ENCODE measurements at regions not wholly inside any gene's neighbourhood (a gene's known extent, or its start where the extent isn't known, plus 50 kb on each side); places are given as distances from the start of the nearest gene placed in this dataset.

GRCh38 chr3:124577494-124578167 is 152.6 kb upstream of the UMPS start:
- DNase-seq (ENCODE audit: low spot score): no peak

- no peak for DNase-seq (ENCODE audit: low spot score)
These were observed 150.6 kb upstream of the UMPS start for GRCh38 chr3:124579641-124580040.

DNA sequence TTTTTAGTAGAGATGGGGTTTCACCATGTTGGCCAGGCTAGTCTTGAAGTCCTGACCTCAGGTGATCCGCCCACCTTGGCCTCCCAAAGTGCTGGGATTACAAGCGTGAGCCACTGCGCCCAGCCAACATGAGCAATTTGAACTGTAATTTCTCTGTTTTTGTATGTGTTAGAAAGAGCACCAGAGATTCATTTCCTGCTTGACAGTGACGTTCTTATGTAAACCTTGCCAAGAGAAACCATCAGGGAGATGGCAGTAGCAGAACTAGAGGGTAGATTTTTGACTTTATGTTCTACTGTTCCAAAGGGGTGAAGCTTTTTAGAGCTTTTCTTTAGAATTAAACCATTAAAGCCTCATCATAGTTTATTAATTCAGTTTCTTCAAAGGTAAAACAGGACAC is 148.1 kb upstream of the UMPS start:
- no peak for DNase-seq (ENCODE audit: low spot score)

- no peak for DNase-seq (ENCODE audit: low spot score)
These were observed 147.4 kb upstream of the UMPS start for GRCh38 chr3:124582621-124583395.

DNA sequence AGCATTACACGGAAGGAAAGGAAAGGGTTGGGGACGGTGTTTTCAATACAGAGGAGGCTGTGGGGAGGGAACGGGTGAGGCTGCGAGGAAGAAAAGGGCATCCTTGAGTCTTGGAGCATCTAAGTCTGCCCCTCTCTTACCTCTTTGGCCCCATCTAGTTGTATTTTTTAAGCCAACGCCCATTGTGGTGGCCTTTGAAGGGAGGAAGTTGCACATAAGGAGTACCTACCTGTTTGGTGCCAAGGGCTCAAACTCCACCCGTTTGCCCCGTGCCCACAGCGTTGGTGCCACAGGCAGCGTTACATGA is 146.1 kb upstream of the UMPS start:
- DNase-seq (ENCODE audit: low spot score): no peak

GRCh38 chr3:124584552-124585391 is 145.5 kb upstream of the UMPS start:
- DNase-seq (ENCODE audit: low spot score): no peak

DNA sequence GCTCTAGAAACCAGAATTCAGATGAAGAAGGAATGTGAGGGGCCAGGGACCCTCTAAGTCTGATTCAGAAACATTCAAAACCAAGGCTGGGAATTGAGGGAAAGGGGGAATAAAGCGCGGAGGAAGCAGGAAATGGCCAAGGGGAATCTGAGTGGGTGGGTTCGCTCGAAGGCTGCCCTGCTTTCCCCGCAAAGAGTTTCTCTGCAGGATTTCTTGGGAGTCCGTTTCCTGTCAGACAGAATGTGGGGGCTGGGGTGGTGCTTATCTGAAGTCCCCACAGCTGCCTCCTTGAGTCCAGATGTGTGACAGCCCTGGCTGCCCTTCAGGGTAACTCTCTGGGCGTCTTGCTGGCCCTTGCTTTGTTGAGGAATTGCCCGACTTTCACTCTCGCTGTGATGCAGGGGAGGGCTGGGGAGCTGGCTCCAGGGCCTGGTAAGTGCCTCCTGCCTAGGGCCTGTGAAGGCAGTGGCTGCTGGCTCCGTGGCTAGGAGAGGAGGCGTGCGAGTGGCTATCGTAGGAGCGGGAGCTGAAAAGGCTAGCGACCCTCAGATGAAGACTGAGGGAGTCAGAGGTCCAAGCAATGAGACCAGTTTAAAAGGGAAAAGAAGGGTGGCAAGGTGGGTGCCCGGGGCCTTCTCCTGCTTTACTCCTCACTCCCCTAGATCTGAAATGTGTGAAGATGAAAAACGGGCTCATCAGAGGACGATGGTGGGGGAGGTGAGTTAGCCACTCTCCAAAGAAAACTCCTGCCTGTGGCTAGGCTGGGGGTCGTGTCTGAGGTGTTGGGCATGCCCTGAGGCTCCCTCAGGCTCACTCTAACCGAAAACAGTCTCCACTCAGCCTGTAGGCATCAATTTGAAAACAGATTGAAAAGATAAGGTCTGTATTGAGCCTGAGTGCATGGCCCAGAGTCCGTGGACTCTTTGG is 143.9 kb upstream of the UMPS start:
- no peak for DNase-seq (ENCODE audit: low spot score)

- DNase-seq (ENCODE audit: low spot score): no peak
These were observed 143.2 kb upstream of the UMPS start for GRCh38 chr3:124587053-124587408.

- DNase-seq (ENCODE audit: low spot score): no peak
These were observed 142.2 kb upstream of the UMPS start for GRCh38 chr3:124588036-124588435.

DNA sequence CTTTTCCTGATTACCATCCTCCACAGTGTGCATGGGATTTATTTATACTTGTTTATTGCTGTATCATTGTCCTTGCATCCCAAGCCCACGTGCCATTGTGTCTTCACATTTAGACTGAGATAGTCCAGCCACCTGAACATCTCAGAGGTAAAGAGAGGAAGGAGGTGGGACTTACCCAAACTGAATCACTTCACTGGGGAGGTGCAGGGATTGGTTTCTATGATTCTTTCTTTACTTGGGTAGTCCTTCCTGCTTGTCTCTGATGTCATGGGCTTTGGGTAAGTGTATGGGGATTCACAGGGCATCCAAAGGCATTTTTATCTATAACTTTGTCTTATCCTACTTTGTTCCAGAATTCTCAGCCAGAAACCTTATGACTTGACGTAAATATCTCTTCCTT is 141.5 kb upstream of the UMPS start:
- DNase-seq (ENCODE audit: low spot score): no peak

DNA sequence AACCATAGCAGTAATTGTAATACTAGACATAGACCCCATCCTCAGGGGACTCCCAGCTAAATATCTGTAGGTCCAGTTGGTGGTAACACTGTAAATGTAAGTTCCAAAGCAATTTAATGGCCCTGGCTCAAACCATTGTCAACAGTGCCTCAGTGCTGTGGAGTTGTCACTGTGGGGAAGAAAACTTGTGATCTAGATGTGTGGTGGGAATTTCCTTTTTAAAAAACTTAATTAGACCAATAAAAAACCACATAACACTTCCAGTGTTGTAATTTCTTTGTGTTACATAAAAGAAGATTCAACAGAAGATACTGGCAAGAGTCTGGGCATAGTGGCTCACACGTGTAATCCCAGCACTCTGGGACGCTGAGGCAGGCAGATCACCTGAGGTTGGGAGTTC is 138.6 kb upstream of the UMPS start:
- DNase-seq (ENCODE audit: low spot score): no peak

GRCh38 chr3:124592658-124593441 is 137.4 kb upstream of the UMPS start:
- DNase-seq (ENCODE audit: low spot score): no peak

DNA sequence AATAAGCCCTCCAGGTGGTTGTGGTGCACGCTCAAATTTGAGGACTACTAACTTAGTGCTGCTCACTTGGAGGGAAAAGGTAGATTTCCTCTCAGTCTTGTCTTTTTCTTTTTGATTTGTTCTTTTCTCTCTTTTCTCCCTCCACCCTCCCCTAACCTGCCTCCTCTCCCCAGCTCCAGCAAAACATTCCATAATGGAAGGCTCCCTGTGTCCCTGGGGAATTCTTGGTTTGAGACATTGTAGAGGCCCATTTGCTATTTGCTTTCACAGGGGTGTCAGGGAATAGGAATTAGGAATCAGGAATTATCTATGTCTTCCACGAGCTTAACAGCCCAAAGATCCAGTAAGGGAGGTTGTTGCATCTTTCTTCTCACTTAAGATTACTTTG is 136.8 kb upstream of the UMPS start:
- DNase-seq (ENCODE audit: low spot score): no peak

DNA sequence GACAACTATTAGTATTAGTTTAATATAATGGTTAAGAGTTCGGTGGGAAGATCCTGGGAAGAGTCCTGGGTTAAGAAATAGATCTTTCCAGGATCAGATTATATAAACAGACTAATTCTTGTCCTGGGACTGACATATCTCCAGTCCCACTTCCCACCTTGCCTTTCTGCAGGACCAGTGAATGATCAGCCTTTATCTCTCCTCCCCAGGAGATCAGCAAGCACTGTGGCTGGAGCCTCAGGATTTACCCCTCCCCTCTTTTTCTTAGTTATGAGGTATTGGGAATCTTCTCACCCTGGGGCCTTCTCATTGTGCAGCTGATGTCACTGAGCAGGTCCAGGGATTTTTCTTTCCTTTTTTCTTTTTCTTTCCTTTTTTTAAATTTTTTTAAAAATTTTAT is 135.7 kb upstream of the UMPS start:
- DNase-seq (ENCODE audit: low spot score): no peak

- DNase-seq (ENCODE audit: low spot score): no peak
These were observed 133.0 kb upstream of the UMPS start for GRCh38 chr3:124597273-124597672.

DNA sequence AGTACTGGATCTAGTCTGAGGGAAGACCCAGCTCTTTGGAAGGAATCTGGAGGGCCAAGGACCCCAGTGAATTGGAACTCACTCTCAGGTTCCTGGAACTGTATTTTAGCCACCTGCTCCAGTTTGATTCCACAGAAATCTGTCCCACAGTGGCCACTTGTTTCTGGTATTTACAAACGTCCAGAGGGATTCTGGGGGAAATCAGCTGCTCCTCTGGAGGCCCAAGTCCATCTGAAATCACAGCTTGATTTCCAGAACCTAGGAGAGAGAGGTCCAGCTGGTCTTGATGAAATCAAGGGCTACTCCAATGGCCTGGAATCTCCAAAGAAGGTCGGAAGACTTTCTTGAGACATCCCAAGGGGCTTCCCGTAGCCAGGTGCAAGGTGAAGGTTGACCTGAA is 132.3 kb upstream of the UMPS start:
- no peak for DNase-seq (ENCODE audit: low spot score)

DNA sequence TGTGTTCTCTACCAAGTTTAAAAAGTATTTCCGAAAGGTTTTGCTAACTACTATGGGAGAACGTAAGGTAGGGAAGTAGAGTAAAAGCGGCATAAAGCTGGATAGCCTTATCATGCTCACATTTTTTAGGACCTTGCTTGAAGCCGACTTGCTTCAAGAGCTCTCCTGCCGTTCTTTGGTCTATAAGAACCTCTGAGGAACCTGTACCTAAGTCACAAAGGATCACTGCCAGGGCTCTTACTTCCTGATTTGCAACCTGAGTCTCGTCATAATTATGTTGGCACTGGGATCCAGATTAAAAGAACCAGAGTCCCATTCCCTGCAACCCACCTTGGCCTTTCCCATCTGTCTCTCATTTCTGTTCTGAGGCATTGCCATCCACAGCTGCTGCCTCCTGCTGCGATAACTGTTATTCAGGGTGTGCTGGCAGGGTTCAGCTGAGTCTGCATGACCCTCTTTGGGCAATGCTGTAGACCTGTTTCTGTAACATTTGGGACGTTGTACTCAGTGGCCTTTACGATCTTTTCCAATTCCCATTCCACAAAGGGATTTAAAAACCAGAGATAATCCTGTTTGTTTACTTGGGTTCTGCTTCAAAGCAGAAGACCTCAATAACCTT is 131.0 kb upstream of the UMPS start:
- DNase-seq (ENCODE audit: low spot score): no peak

- no peak for DNase-seq (ENCODE audit: low spot score)
These were observed 130.2 kb upstream of the UMPS start for GRCh38 chr3:124599779-124600693.

DNA sequence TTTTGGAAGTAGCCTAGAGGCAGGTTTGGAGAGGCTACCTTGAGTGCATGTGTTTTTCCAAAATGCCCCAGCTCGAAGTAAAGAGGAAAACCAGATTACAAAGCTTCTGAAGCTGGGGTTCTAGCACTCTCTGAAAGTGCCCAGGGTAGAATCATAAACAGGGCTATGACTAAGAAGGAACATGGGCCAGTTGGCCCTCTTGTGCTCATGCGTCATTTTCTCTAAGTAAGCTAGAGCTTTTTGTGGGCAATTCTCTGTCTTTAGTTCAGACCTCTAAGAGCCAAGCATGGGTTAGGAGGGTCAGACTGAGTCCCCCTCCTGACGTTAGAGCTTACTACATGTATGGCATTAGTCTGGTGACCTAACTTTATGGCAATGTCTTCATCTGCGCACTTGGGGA is 129.5 kb upstream of the UMPS start:
- no peak for DNase-seq (ENCODE audit: low spot score)

DNA sequence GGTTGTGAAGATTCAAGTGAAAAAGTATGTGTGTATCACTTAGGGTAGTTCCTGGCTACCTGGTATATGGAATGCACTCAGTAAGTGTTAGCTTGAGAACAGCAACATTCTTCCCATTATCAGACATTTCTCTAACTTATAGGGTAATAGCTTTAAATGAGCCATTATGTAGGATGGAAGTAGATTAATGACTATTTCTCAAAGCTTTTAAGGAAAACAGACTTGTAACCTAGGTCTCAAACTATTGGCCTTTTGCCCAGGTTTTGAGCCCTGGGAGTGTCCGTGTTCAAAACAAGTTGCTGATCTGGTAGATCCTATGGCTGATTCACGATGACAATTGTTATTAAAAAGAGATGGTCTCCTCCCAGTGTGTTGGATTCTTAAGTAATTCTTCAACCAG is 129.1 kb upstream of the UMPS start:
- DNase-seq (ENCODE audit: low spot score): no peak

Measured in hematopoietic multipotent progenitor cell treated with erythropoietin and hydrocortisone succinate and interleukin-3 and kit ligand, for 17 days (in vitro differentiated cells).